ENCODE measurements at regions not wholly inside any gene's neighbourhood (a gene's known extent, or its start where the extent isn't known, plus 50 kb on each side); places are given as distances from the start of the nearest gene placed in this dataset.

DNA sequence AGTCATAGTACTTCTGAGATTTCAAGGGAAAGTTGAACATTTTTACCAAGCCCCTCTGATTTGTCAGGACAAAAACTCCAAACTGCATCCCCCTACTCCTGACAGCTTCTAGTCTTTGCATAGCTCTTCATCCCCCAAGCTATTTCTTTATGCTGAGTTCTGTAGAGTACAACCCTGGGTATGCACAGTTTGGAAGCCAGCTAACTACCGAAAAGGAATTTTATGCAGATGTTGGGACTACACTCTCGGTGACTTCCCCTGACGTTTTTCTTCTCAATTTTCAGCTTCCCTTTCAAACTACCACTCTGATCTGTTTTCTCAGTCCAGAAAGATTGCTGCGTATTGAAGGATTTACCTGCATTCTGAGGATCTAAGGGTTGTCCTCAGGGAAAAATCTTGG, 1060.2 kb upstream of the ACVR2A start:
- Histone ChIP-seq H3K4me3 (ENCODE audit: low read length in 3 of 3) (no peak overlapping the region), H3K9ac (ENCODE audit: low read length in 3 of 3) (no peak overlapping the region), H3K27ac (ENCODE audit: low read depth in 2 of 2, low read length in 2 of 2) (no peak overlapping the region), H3K9me3 (ENCODE audit: control insufficient read depth in 2 of 3, insufficient read depth in 1 of 3, low read length in 3 of 3) (no peaks in the 10 kb centered on the region), H3K27me3 (ENCODE audit: control insufficient read depth, insufficient read depth, low read length) (no peaks in the 10 kb centered on the region), H3K4me1 (ENCODE audit: control insufficient read depth in 2 of 3, insufficient read depth in 2 of 3, low read depth in 1 of 3, low read length in 3 of 3) (no peaks in the 10 kb centered on the region), H3K36me3 (ENCODE audit: control insufficient read depth in 2 of 3, insufficient read depth in 3 of 3, low read length in 3 of 3) (no peaks in the 10 kb centered on the region)
- DNase-seq (no peak), FAIRE-seq (no peak)
- TF ChIP-seq, protein P1, sequence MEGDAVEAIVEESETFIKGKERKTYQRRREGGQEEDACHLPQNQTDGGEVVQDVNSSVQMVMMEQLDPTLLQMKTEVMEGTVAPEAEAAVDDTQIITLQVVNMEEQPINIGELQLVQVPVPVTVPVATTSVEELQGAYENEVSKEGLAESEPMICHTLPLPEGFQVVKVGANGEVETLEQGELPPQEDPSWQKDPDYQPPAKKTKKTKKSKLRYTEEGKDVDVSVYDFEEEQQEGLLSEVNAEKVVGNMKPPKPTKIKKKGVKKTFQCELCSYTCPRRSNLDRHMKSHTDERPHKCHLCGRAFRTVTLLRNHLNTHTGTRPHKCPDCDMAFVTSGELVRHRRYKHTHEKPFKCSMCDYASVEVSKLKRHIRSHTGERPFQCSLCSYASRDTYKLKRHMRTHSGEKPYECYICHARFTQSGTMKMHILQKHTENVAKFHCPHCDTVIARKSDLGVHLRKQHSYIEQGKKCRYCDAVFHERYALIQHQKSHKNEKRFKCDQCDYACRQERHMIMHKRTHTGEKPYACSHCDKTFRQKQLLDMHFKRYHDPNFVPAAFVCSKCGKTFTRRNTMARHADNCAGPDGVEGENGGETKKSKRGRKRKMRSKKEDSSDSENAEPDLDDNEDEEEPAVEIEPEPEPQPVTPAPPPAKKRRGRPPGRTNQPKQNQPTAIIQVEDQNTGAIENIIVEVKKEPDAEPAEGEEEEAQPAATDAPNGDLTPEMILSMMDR (IDR thresholded peaks at IDR 0.05; ENCODE audit: borderline replicate concordance, extremely low read depth, insufficient read depth), result no peak
- intact Hi-C loops (cut with DNase I), result no loop called here

DNA sequence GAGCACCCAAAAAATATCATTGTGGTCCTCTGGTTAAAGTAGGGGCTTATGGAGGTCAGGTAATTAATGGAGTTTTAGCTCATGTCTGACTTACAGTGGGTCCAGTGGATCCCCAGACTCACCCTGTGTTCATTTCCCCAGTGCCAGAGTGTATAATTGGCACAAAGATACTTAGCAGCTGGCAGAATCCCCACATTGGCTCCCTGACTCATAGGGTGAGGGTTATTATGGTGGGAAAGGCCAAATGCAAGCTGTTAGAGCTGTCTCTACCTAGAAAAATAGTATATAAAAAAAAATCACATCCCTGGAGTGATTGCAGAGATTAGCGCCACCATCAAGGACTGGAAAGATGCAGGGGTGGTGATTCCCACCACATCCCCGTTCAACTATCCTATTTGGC, 1067.6 kb upstream of the ACVR2A start:
- H3K4me1 ChIP-seq (ENCODE audit: control insufficient read depth in 2 of 3, insufficient read depth in 2 of 3, low read depth in 1 of 3, low read length in 3 of 3), result no peaks in the 10 kb centered on the region
- H3K9me3 ChIP-seq (ENCODE audit: control insufficient read depth in 2 of 3, insufficient read depth in 1 of 3, low read length in 3 of 3), result no peaks in the 10 kb centered on the region
- H3K4me3 ChIP-seq (ENCODE audit: low read length in 3 of 3), result peak overlapping the region in 2 of 3 donors; percentile 12 to 21
- TF ChIP-seq, protein P1 (IDR thresholded peaks at IDR 0.05; ENCODE audit: borderline replicate concordance, extremely low read depth, insufficient read depth), result no peak
- intact Hi-C loops (cut with DNase I), result no loop called here
- FAIRE-seq, result no peak
- no peak for DNase-seq
- H3K36me3 ChIP-seq (ENCODE audit: control insufficient read depth in 2 of 3, insufficient read depth in 3 of 3, low read length in 3 of 3), result no peaks in the 10 kb centered on the region
- H3K27me3 ChIP-seq (ENCODE audit: control insufficient read depth, insufficient read depth, low read length), result no peaks in the 10 kb centered on the region
- no peak overlapping the region for H3K9ac ChIP-seq (ENCODE audit: low read length in 3 of 3)
- no peak overlapping the region for H3K27ac ChIP-seq (ENCODE audit: low read depth in 2 of 2, low read length in 2 of 2)

GRCh38 chr2:146776596-146776995, 1068.2 kb upstream of the ACVR2A start:
- intact Hi-C loops (cut with DNase I), result no loop called here
- no peaks in the 10 kb centered on the region for H3K4me1 ChIP-seq (ENCODE audit: control insufficient read depth in 2 of 3, insufficient read depth in 2 of 3, low read depth in 1 of 3, low read length in 3 of 3)
- DNase-seq (peak in 2 of 5 donors; percentile 0 to 5), FAIRE-seq (no peak)
- no peak overlapping the region for H3K9ac ChIP-seq (ENCODE audit: low read length in 3 of 3)
- no peak overlapping the region for H3K27ac ChIP-seq (ENCODE audit: low read depth in 2 of 2, low read length in 2 of 2)
- TF ChIP-seq, protein P1 (IDR thresholded peaks at IDR 0.05; ENCODE audit: borderline replicate concordance, extremely low read depth, insufficient read depth), result no peak
- H3K36me3 ChIP-seq (ENCODE audit: control insufficient read depth in 2 of 3, insufficient read depth in 3 of 3, low read length in 3 of 3), result no peaks in the 10 kb centered on the region
- no peaks in the 10 kb centered on the region for H3K9me3 ChIP-seq (ENCODE audit: control insufficient read depth in 2 of 3, insufficient read depth in 1 of 3, low read length in 3 of 3)
- H3K27me3 ChIP-seq (ENCODE audit: control insufficient read depth, insufficient read depth, low read length), result no peaks in the 10 kb centered on the region
- H3K4me3 ChIP-seq (ENCODE audit: low read length in 3 of 3), result peak overlapping the region in 2 of 3 donors; percentile 12 to 21

DNA sequence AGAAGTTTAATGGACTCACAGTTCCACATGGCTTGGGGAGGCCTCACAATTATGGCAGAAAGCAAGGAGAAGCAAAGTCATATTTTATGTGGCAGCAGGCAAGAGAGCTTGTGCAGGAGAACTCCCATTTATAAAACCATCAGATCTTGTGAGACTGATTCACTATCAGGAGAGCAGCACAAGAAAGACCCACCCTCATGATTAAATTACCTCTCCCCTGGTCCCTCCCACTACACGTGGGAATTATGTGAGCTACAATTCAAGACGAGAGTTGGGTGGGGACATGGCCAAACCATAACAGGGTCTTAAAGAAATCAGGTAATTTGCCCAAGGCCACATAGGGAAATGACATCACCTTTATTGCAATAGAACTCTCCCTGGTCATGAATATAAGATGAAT, 1073.3 kb upstream of the ACVR2A start:
- intact Hi-C loops (cut with DNase I), result no loop called here
- H3K9me3 ChIP-seq (ENCODE audit: control insufficient read depth in 2 of 3, insufficient read depth in 1 of 3, low read length in 3 of 3), result no peaks in the 10 kb centered on the region
- H3K4me3 ChIP-seq (ENCODE audit: low read length in 3 of 3), result no peak overlapping the region
- H3K4me1 ChIP-seq (ENCODE audit: control insufficient read depth in 2 of 3, insufficient read depth in 2 of 3, low read depth in 1 of 3, low read length in 3 of 3), result no peaks in the 10 kb centered on the region
- TF ChIP-seq, protein P1 (IDR thresholded peaks at IDR 0.05; ENCODE audit: borderline replicate concordance, extremely low read depth, insufficient read depth), result no peak
- DNase-seq (no peak), FAIRE-seq (no peak)
- no peak overlapping the region for H3K27ac ChIP-seq (ENCODE audit: low read depth in 2 of 2, low read length in 2 of 2)
- no peaks in the 10 kb centered on the region for H3K27me3 ChIP-seq (ENCODE audit: control insufficient read depth, insufficient read depth, low read length)
- H3K36me3 ChIP-seq (ENCODE audit: control insufficient read depth in 2 of 3, insufficient read depth in 3 of 3, low read length in 3 of 3), result no peaks in the 10 kb centered on the region
- no peak overlapping the region for H3K9ac ChIP-seq (ENCODE audit: low read length in 3 of 3)

Measured in kidney (tissue), 13 donors.